ENCODE measurements at regions not wholly inside any gene's neighbourhood (a gene's known extent, or its start where the extent isn't known, plus 50 kb on each side); places are given as distances from the start of the nearest gene placed in this dataset.

- Histone ChIP-seq H3K27me3 (replicated peaks; ENCODE audit: control insufficient read depth, insufficient read depth, low read length) (peaks cover 7% of the 10 kb centered on the region), H3K4me1 (ENCODE audit: control insufficient read depth, insufficient read depth, low read length) (no peaks in the 10 kb centered on the region), H3K36me3 (ENCODE audit: control insufficient read depth, insufficient read depth, low read length, severe bottlenecking) (no peaks in the 10 kb centered on the region), H3K4me3 (ENCODE audit: low read length) (no peak overlapping the region), H3K9ac (ENCODE audit: low read length) (no peak overlapping the region), H3K9me3 (ENCODE audit: control insufficient read depth, low read length) (peaks cover 16% of the 10 kb centered on the region)
- no peak for DNase-seq (ENCODE audit: low read depth)
Observed at GRCh38 chr12:63410197-63410596, 258.1 kb downstream of the DPY19L2 start.

- DNase-seq (ENCODE audit: low read depth): no peak
- H3K9me3 ChIP-seq (ENCODE audit: control insufficient read depth, low read length): peaks cover 10% of the 10 kb centered on the region
- H3K36me3 ChIP-seq (ENCODE audit: control insufficient read depth, insufficient read depth, low read length, severe bottlenecking): no peaks in the 10 kb centered on the region
- H3K4me3 ChIP-seq (ENCODE audit: low read length): no peak overlapping the region
- no peaks in the 10 kb centered on the region for H3K4me1 ChIP-seq (ENCODE audit: control insufficient read depth, insufficient read depth, low read length)
- H3K9ac ChIP-seq (ENCODE audit: low read length): no peak overlapping the region
- peaks cover 8% of the 10 kb centered on the region for H3K27me3 ChIP-seq (replicated peaks; ENCODE audit: control insufficient read depth, insufficient read depth, low read length)
Observed at GRCh38 chr12:63406781-63407180, 255.8 kb upstream of the AVPR1A start.

- Histone ChIP-seq H3K4me1 (ENCODE audit: control insufficient read depth, insufficient read depth, low read length) (no peaks in the 10 kb centered on the region), H3K36me3 (ENCODE audit: control insufficient read depth, insufficient read depth, low read length, severe bottlenecking) (no peaks in the 10 kb centered on the region), H3K9me3 (ENCODE audit: control insufficient read depth, low read length) (peaks cover 10% of the 10 kb centered on the region), H3K4me3 (ENCODE audit: low read length) (no peak overlapping the region), H3K27me3 (replicated peaks; ENCODE audit: control insufficient read depth, insufficient read depth, low read length) (peaks cover 10% of the 10 kb centered on the region), H3K9ac (ENCODE audit: low read length) (no peak overlapping the region)
- no peak for DNase-seq (ENCODE audit: low read depth)
Observed at GRCh38 chr12:63404611-63405010, 253.6 kb upstream of the AVPR1A start.

- DNase-seq (ENCODE audit: low read depth): no peak
- Histone ChIP-seq H3K9ac (ENCODE audit: low read length) (no peak overlapping the region), H3K4me1 (ENCODE audit: control insufficient read depth, insufficient read depth, low read length) (no peaks in the 10 kb centered on the region), H3K4me3 (ENCODE audit: low read length) (no peak overlapping the region), H3K36me3 (ENCODE audit: control insufficient read depth, insufficient read depth, low read length, severe bottlenecking) (no peaks in the 10 kb centered on the region), H3K9me3 (ENCODE audit: control insufficient read depth, low read length) (peaks cover 15% of the 10 kb centered on the region), H3K27me3 (replicated peaks; ENCODE audit: control insufficient read depth, insufficient read depth, low read length) (peaks cover 9% of the 10 kb centered on the region)
Observed at GRCh38 chr12:63403256-63403655, 252.3 kb upstream of the AVPR1A start.

- Histone ChIP-seq H3K4me1 (ENCODE audit: control insufficient read depth, insufficient read depth, low read length) (no peaks in the 10 kb centered on the region), H3K27me3 (replicated peaks; ENCODE audit: control insufficient read depth, insufficient read depth, low read length) (peaks cover 3% of the 10 kb centered on the region), H3K9ac (ENCODE audit: low read length) (no peak overlapping the region), H3K9me3 (ENCODE audit: control insufficient read depth, low read length) (peaks cover 6% of the 10 kb centered on the region), H3K4me3 (ENCODE audit: low read length) (no peak overlapping the region), H3K36me3 (ENCODE audit: control insufficient read depth, insufficient read depth, low read length, severe bottlenecking) (no peaks in the 10 kb centered on the region)
- no peak for DNase-seq (ENCODE audit: low read depth)
Observed at GRCh38 chr12:63400718-63401117, 249.7 kb upstream of the AVPR1A start.

- H3K27me3 ChIP-seq (replicated peaks; ENCODE audit: control insufficient read depth, insufficient read depth, low read length): peaks cover 3% of the 10 kb centered on the region
- H3K9ac ChIP-seq (ENCODE audit: low read length): no peak overlapping the region
- H3K9me3 ChIP-seq (ENCODE audit: control insufficient read depth, low read length): peaks cover 5% of the 10 kb centered on the region
- no peak for DNase-seq (ENCODE audit: low read depth)
- H3K4me1 ChIP-seq (ENCODE audit: control insufficient read depth, insufficient read depth, low read length): no peaks in the 10 kb centered on the region
- no peaks in the 10 kb centered on the region for H3K36me3 ChIP-seq (ENCODE audit: control insufficient read depth, insufficient read depth, low read length, severe bottlenecking)
- no peak overlapping the region for H3K4me3 ChIP-seq (ENCODE audit: low read length)
Observed at GRCh38 chr12:63400318-63400717, 249.3 kb upstream of the AVPR1A start.

GRCh38 chr12:63397807-63398206 lies 246.8 kb upstream of the AVPR1A start:
- Histone ChIP-seq H3K9me3 (ENCODE audit: control insufficient read depth, low read length) (peaks cover 5% of the 10 kb centered on the region), H3K4me3 (ENCODE audit: low read length) (no peak overlapping the region), H3K9ac (ENCODE audit: low read length) (no peak overlapping the region), H3K27me3 (replicated peaks; ENCODE audit: control insufficient read depth, insufficient read depth, low read length) (peaks cover 3% of the 10 kb centered on the region), H3K4me1 (ENCODE audit: control insufficient read depth, insufficient read depth, low read length) (no peaks in the 10 kb centered on the region), H3K36me3 (ENCODE audit: control insufficient read depth, insufficient read depth, low read length, severe bottlenecking) (no peaks in the 10 kb centered on the region)
- no peak for DNase-seq (ENCODE audit: low read depth)

GRCh38 chr12:63396135-63396534 lies 245.1 kb upstream of the AVPR1A start:
- Histone ChIP-seq H3K9ac (ENCODE audit: low read length) (no peak overlapping the region), H3K36me3 (ENCODE audit: control insufficient read depth, insufficient read depth, low read length, severe bottlenecking) (no peaks in the 10 kb centered on the region), H3K9me3 (ENCODE audit: control insufficient read depth, low read length) (peaks cover 5% of the 10 kb centered on the region), H3K4me1 (ENCODE audit: control insufficient read depth, insufficient read depth, low read length) (no peaks in the 10 kb centered on the region), H3K27me3 (replicated peaks; ENCODE audit: control insufficient read depth, insufficient read depth, low read length) (no peaks in the 10 kb centered on the region), H3K4me3 (ENCODE audit: low read length) (no peak overlapping the region)
- DNase-seq (ENCODE audit: low read depth): no peak

- H3K9me3 ChIP-seq (ENCODE audit: control insufficient read depth, low read length): peaks cover 5% of the 10 kb centered on the region
- H3K4me3 ChIP-seq (ENCODE audit: low read length): no peak overlapping the region
- H3K4me1 ChIP-seq (ENCODE audit: control insufficient read depth, insufficient read depth, low read length): no peaks in the 10 kb centered on the region
- DNase-seq (ENCODE audit: low read depth): no peak
- H3K27me3 ChIP-seq (replicated peaks; ENCODE audit: control insufficient read depth, insufficient read depth, low read length): no peaks in the 10 kb centered on the region
- no peak overlapping the region for H3K9ac ChIP-seq (ENCODE audit: low read length)
- no peaks in the 10 kb centered on the region for H3K36me3 ChIP-seq (ENCODE audit: control insufficient read depth, insufficient read depth, low read length, severe bottlenecking)
Observed at GRCh38 chr12:63394983-63395382, 244.0 kb upstream of the AVPR1A start.

GRCh38 chr12:63394349-63394748 lies 243.3 kb upstream of the AVPR1A start:
- Histone ChIP-seq H3K4me3 (ENCODE audit: low read length) (no peak overlapping the region), H3K36me3 (ENCODE audit: control insufficient read depth, insufficient read depth, low read length, severe bottlenecking) (no peaks in the 10 kb centered on the region), H3K9ac (ENCODE audit: low read length) (no peak overlapping the region), H3K9me3 (ENCODE audit: control insufficient read depth, low read length) (peaks cover 5% of the 10 kb centered on the region), H3K4me1 (ENCODE audit: control insufficient read depth, insufficient read depth, low read length) (no peaks in the 10 kb centered on the region), H3K27me3 (replicated peaks; ENCODE audit: control insufficient read depth, insufficient read depth, low read length) (no peaks in the 10 kb centered on the region)
- no peak for DNase-seq (ENCODE audit: low read depth)

GRCh38 chr12:63389211-63389610 lies 238.2 kb upstream of the AVPR1A start:
- no peak for DNase-seq (ENCODE audit: low read depth)
- Histone ChIP-seq H3K27me3 (replicated peaks; ENCODE audit: control insufficient read depth, insufficient read depth, low read length) (peaks cover 4% of the 10 kb centered on the region), H3K4me3 (ENCODE audit: low read length) (no peak overlapping the region), H3K4me1 (ENCODE audit: control insufficient read depth, insufficient read depth, low read length) (no peaks in the 10 kb centered on the region), H3K9me3 (ENCODE audit: control insufficient read depth, low read length) (no peaks in the 10 kb centered on the region), H3K9ac (ENCODE audit: low read length) (no peak overlapping the region), H3K36me3 (ENCODE audit: control insufficient read depth, insufficient read depth, low read length, severe bottlenecking) (no peaks in the 10 kb centered on the region)

- H3K4me3 ChIP-seq (ENCODE audit: low read length): no peak overlapping the region
- no peak overlapping the region for H3K9ac ChIP-seq (ENCODE audit: low read length)
- H3K4me1 ChIP-seq (ENCODE audit: control insufficient read depth, insufficient read depth, low read length): no peaks in the 10 kb centered on the region
- H3K27me3 ChIP-seq (replicated peaks; ENCODE audit: control insufficient read depth, insufficient read depth, low read length): peaks cover 11% of the 10 kb centered on the region
- H3K36me3 ChIP-seq (ENCODE audit: control insufficient read depth, insufficient read depth, low read length, severe bottlenecking): no peaks in the 10 kb centered on the region
- DNase-seq (ENCODE audit: low read depth): no peak
- no peaks in the 10 kb centered on the region for H3K9me3 ChIP-seq (ENCODE audit: control insufficient read depth, low read length)
Observed at GRCh38 chr12:63387771-63388170, 236.8 kb upstream of the AVPR1A start.

All from adipocyte (in vitro differentiated cells).